Astrocyte (in vitro differentiated cells and primary cell): ENCODE measurements at regions not wholly inside any gene's neighbourhood (a gene's known extent, or its start where the extent isn't known, plus 50 kb on each side); places are given as distances from the start of the nearest gene placed in this dataset.

Source experiments
- DNase-seq: peaks from one replicate; pipeline ENCODE4 v3.0.0-alpha.2; 2010; ENCODE audit warnings: low read depth
- FAIRE-seq: peaks from 2 replicates; lab custom pipeline; 2011; peaks lifted over from hg19 to GRCh38; lab: Jason Lieb, UNC
- H2AFZ ChIP-seq: 2 replicates; pipeline ENCODE4 v1.6.0; 2012; ENCODE audit warnings: low read depth, low read length, inconsistent platforms
- H3K27ac ChIP-seq: 2 replicates; pipeline ENCODE4 v1.5.1; 2011; ENCODE audit warnings: low read depth, low read length, inconsistent platforms
- H3K27me3 ChIP-seq: 2 replicates; pipeline ENCODE4 v1.6.0; 2011; ENCODE audit warnings: low read length, inconsistent platforms; ENCODE audit not compliant: insufficient read depth
- H3K36me3 ChIP-seq: 2 replicates; pipeline ENCODE4 v1.5.1; 2011; ENCODE audit warnings: low read length, inconsistent platforms; ENCODE audit not compliant: insufficient read depth
- H3K4me1 ChIP-seq: 2 replicates; pipeline ENCODE4 v1.5.1; 2011; ENCODE audit warnings: low read length, inconsistent platforms; ENCODE audit not compliant: insufficient read depth
- H3K4me2 ChIP-seq: 2 replicates; pipeline ENCODE4 v1.6.0; 2012; ENCODE audit warnings: low read length, inconsistent platforms
- H3K4me3 ChIP-seq: 2 replicates; pipeline ENCODE4 v1.5.1; 2011; ENCODE audit warnings: low read depth, mild to moderate bottlenecking, low read length, inconsistent platforms; ENCODE audit not compliant: insufficient read depth
- H3K79me2 ChIP-seq: 2 replicates; pipeline ENCODE4 v1.6.0; 2012; ENCODE audit warnings: mild to moderate bottlenecking, low read length, inconsistent platforms; ENCODE audit not compliant: insufficient read depth
- H3K9ac ChIP-seq: 2 replicates; pipeline ENCODE4 v1.6.0; 2012; ENCODE audit warnings: mild to moderate bottlenecking, low read length, inconsistent platforms
- H3K9me3 ChIP-seq: 2 replicates; pipeline ENCODE4 v1.5.1; 2012; ENCODE audit warnings: low read depth, mild to moderate bottlenecking, low read length, inconsistent platforms; ENCODE audit not compliant: insufficient read depth
- H4K20me1 ChIP-seq: 2 replicates; pipeline ENCODE4 v1.6.0; 2012; ENCODE audit warnings: low read length, inconsistent platforms; ENCODE audit not compliant: insufficient read depth
- H3K27ac Mint-ChIP-seq: one replicate; pipeline ENCODE4 v1.8.0; 2021; ENCODE audit warnings: mild to moderate bottlenecking, mixed read lengths; ENCODE audit not compliant: unreplicated experiment
- H3K27me3 Mint-ChIP-seq: one replicate; pipeline ENCODE4 v1.8.0; 2021; ENCODE audit warnings: low read depth, mixed read lengths; ENCODE audit not compliant: unreplicated experiment
- H3K36me3 Mint-ChIP-seq: one replicate; pipeline ENCODE4 v1.8.0; 2021; ENCODE audit warnings: low read depth, mixed read lengths; ENCODE audit not compliant: unreplicated experiment
- H3K4me1 Mint-ChIP-seq: one replicate; pipeline ENCODE4 v1.8.0; 2021; ENCODE audit warnings: low read depth, mixed read lengths; ENCODE audit not compliant: unreplicated experiment
- H3K4me3 Mint-ChIP-seq: one replicate; pipeline ENCODE4 v1.8.0; 2021; ENCODE audit warnings: mild to moderate bottlenecking, moderate library complexity, mixed read lengths; ENCODE audit not compliant: unreplicated experiment
- H3K9me3 Mint-ChIP-seq: one replicate; pipeline ENCODE4 v1.8.0; 2021; ENCODE audit warnings: mild to moderate bottlenecking, mixed read lengths; ENCODE audit not compliant: unreplicated experiment
- EZH2 ChIP-seq: IDR thresholded peaks from 2 replicates; pipeline ENCODE4 v1.6.1; 2012; ENCODE audit warnings: mild to moderate bottlenecking, low read length, inconsistent platforms; ENCODE audit not compliant: insufficient read depth
- TF ChIP-seq, protein P1 (sequence below): IDR thresholded peaks from 2 replicates; pipeline ENCODE4 v1.5.1; 2011; ENCODE audit warnings: low read depth, mild to moderate bottlenecking, inconsistent platforms, low read length, moderate library complexity; ENCODE audit not compliant: insufficient read depth

DNA sequence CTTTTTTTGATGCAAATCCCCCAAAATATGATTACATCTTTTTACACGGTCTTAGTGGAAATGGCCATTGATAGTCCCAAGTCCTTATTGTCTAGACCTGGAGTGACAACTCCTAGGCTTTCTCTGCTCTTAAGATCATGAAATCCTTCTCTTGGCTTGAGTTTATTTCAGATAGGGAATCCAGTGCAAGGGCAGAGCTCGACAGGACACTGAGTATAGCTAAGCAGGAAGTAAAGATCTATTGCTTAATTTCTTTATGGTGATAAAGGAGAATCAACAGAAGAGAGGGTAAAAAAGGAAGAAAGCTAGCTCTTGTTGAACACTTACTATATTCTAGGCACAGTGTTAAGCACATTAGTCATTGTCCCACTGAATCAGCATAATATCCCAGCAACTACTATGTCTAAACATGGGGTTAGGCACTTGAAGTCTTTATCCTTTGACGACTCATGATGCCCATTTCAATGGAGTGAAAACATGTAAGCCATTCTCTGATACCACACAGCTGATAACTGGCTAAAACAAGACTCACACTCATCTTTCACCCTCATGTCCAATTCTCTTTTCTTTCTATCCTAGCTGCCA, 74.1 kb upstream of the LRATD1 start:
- no peaks in the 10 kb centered on the region for H3K9me3 Mint-ChIP-seq
- H2AFZ ChIP-seq, result no peak overlapping the region
- no peaks in the 10 kb centered on the region for H3K4me1 ChIP-seq
- H3K36me3 Mint-ChIP-seq, result no peaks in the 10 kb centered on the region
- H3K4me1 Mint-ChIP-seq, result no peaks in the 10 kb centered on the region
- TF ChIP-seq, protein P1, sequence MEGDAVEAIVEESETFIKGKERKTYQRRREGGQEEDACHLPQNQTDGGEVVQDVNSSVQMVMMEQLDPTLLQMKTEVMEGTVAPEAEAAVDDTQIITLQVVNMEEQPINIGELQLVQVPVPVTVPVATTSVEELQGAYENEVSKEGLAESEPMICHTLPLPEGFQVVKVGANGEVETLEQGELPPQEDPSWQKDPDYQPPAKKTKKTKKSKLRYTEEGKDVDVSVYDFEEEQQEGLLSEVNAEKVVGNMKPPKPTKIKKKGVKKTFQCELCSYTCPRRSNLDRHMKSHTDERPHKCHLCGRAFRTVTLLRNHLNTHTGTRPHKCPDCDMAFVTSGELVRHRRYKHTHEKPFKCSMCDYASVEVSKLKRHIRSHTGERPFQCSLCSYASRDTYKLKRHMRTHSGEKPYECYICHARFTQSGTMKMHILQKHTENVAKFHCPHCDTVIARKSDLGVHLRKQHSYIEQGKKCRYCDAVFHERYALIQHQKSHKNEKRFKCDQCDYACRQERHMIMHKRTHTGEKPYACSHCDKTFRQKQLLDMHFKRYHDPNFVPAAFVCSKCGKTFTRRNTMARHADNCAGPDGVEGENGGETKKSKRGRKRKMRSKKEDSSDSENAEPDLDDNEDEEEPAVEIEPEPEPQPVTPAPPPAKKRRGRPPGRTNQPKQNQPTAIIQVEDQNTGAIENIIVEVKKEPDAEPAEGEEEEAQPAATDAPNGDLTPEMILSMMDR, result no peak
- no peak for TF ChIP-seq EZH2
- no peaks in the 10 kb centered on the region for H3K27me3 ChIP-seq
- H3K4me2 ChIP-seq, result no peak overlapping the region
- no peak overlapping the region for H3K4me3 ChIP-seq
- H3K4me3 Mint-ChIP-seq, result no peak overlapping the region
- H3K79me2 ChIP-seq, result no peaks in the 10 kb centered on the region
- H3K27me3 Mint-ChIP-seq, result no peaks in the 10 kb centered on the region
- no peaks in the 10 kb centered on the region for H3K36me3 ChIP-seq
- H3K27ac ChIP-seq, result no peak overlapping the region
- H4K20me1 ChIP-seq, result no peaks in the 10 kb centered on the region
- no peaks in the 10 kb centered on the region for H3K9me3 ChIP-seq
- no peak overlapping the region for H3K27ac Mint-ChIP-seq
- DNase-seq (no peak), FAIRE-seq (no peak)
- no peak overlapping the region for H3K9ac ChIP-seq

DNA sequence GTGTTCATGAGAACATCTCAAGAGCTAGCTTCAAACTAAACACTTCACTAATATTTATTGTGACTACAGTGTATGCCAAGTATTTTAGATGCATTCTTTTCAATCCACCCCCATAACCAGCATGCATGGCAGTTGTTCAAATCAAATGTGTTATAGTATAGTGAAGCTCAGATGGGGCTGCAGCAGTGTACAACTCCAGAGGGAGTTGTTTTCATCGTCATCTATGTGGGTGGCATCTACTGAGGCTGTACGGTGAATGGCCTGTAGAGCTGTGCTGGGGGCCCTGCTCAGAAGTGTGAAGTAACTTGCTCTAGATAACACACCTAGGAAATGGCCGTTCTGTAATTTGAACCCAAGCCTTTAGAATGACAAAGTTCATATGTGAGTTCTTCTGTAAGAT, 71.8 kb upstream of the LRATD1 start:
- H3K9ac ChIP-seq, result no peak overlapping the region
- no peak overlapping the region for H3K4me3 ChIP-seq
- H3K4me1 ChIP-seq, result no peaks in the 10 kb centered on the region
- no peaks in the 10 kb centered on the region for H3K79me2 ChIP-seq
- H2AFZ ChIP-seq, result no peak overlapping the region
- Mint-ChIP-seq H3K27ac (no peak overlapping the region), H3K27me3 (peaks cover 8% of the 10 kb centered on the region), H3K4me1 (no peaks in the 10 kb centered on the region), H3K9me3 (no peaks in the 10 kb centered on the region), H3K4me3 (no peak overlapping the region), H3K36me3 (no peaks in the 10 kb centered on the region)
- no peaks in the 10 kb centered on the region for H3K27me3 ChIP-seq
- H4K20me1 ChIP-seq, result no peaks in the 10 kb centered on the region
- FAIRE-seq, result no peak
- DNase-seq, result peak; percentile 0
- no peak overlapping the region for H3K27ac ChIP-seq
- TF ChIP-seq EZH2, result no peak
- TF ChIP-seq, protein P1, result no peak
- no peak overlapping the region for H3K4me2 ChIP-seq
- H3K9me3 ChIP-seq, result no peaks in the 10 kb centered on the region
- H3K36me3 ChIP-seq, result no peaks in the 10 kb centered on the region

DNA sequence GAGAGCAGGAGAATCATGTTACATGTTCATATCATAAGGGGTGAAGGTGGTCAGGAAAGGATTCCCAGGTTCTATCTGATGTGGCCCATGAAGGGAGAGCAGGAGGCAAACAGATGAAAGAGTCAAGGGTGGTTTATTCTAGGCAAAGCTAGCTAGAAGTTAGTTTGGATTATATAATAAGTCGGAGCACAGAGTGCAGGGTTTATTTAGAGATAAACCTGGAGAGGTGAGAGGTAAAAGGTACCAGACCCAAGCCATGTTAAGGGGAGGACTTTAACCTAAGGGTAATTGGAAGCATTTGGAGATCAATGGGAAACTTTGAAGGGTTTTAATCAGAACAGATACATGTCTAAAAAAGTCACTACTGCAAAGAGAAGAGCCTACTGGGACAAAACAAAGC, 69.2 kb upstream of the LRATD1 start:
- Histone ChIP-seq H3K27me3 (no peaks in the 10 kb centered on the region), H2AFZ (no peak overlapping the region), H3K27ac (no peak overlapping the region), H3K36me3 (no peaks in the 10 kb centered on the region), H3K79me2 (no peaks in the 10 kb centered on the region), H3K4me3 (no peak overlapping the region), H3K9ac (no peak overlapping the region), H3K4me2 (no peak overlapping the region), H4K20me1 (no peaks in the 10 kb centered on the region), H3K4me1 (no peaks in the 10 kb centered on the region), H3K9me3 (no peaks in the 10 kb centered on the region)
- H3K9me3 Mint-ChIP-seq, result no peaks in the 10 kb centered on the region
- peaks cover 8% of the 10 kb centered on the region for H3K27me3 Mint-ChIP-seq
- TF ChIP-seq, protein P1, result no peak
- no peak for TF ChIP-seq EZH2
- H3K27ac Mint-ChIP-seq, result no peak overlapping the region
- no peaks in the 10 kb centered on the region for H3K36me3 Mint-ChIP-seq
- peaks cover 10% of the 10 kb centered on the region for H3K4me1 Mint-ChIP-seq
- DNase-seq, result no peak
- H3K4me3 Mint-ChIP-seq, result no peak overlapping the region
- FAIRE-seq, result no peak
